Ramos (cell line): ENCODE measurements at regions not wholly inside any gene's neighbourhood (a gene's known extent, or its start where the extent isn't known, plus 50 kb on each side); places are given as distances from the start of the nearest gene placed in this dataset.

ENCODE experiments used
- in situ Hi-C: fragments of 300-500 bp; cut with MboI; formaldehyde crosslinking; loops from one replicate; pipeline ENCODE4 v1.14.3; 2022; ENCODE audit warnings: low sequenced_read_pairs; ENCODE audit not compliant: unreplicated experiment

- in situ Hi-C loops = no loop called here
These were observed 614.3 kb downstream of the ACTL7B start for GRCh38 chr9:108241384-108242073.

GRCh38 chr9:108239696-108240321 lies 616.0 kb downstream of the ACTL7B start:
- in situ Hi-C loops = no loop called here

DNA sequence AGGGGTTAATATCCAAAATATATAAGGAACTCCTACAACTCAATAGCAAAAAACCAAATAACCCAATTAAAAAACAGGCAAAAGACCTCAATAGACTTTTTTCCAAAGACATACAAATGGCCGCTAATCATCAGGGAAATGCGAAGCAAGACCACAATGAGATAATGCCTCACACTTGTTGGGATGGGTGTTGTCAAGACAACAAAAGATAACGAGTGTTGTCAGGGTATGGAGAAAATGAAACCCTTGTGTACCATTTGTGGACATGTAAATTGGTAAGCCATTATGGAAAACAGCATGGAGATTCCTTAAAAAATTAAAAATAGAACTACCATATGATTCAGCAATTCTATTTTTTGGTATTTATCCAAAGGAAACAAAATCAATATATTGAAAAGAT lies 620.2 kb downstream of the ACTL7B start:
- in situ Hi-C loops = no loop called here

- in situ Hi-C loops = no loop called here
These were observed 621.0 kb downstream of the ACTL7B start for GRCh38 chr9:108234811-108235210.

GRCh38 chr9:108225149-108225800 lies 630.5 kb downstream of the ACTL7B start:
- in situ Hi-C loops = no loop called here

DNA sequence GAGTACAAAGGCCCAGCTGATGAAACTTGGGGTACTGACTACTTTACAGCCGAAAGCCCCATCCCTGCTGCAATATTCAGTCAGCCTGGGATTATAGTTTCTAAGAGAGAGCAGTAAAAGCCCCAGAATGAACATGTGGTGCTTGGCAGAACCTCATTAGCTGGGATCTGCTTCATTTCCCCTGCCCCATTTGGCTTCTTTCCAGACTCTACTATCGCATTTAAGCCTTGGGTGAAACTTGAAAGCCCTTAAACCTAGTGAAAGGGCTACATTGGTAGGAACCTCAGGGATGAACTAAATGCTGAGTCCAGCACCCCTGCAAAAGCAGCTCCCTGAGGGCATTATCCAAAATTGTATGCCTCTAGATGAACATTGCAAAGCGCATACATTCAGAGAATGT lies 631.1 kb downstream of the ACTL7B start:
- in situ Hi-C loops = no loop called here

DNA sequence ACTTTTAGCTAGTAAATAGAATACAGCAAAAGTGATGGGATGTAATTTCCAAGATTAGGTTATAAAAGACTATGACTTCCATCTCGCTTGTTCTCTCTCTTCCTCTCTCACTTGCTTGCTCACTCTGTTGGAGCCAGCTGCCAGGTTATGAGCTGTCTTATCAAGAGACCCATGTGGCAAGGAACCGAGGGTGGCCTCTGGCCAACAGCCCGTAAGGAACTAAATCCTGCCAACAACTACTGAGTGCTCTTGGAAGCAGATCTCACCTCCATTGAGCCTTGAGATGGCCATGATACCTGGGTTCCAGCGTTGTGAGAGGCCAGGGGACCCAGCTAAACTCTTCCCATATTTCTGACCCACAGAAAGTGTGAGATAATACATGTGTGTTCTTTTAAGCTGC lies 636.1 kb downstream of the ACTL7B start:
- in situ Hi-C loops = no loop called here

- in situ Hi-C loops = no loop called here
These were observed 638.1 kb downstream of the ACTL7B start for GRCh38 chr9:108217431-108218349.

DNA sequence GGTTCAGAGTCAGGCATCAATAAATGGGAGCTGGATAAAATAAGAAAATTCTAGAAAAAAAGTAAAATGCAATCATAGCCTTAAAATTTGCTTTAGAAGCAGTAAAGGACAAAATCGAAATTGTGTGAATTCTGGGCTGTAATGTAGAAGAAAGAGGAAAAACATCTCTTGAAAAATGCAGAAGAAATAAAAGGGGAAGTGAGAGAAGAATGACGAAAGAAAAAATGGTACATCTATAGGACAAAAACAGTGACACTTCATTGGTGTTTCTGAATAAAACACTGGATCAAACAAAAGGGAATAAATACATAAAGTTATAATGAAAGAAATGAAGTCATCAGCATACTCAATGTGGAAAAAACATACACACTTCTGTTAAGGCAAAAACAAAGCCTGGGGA lies 642.3 kb downstream of the ACTL7B start:
- in situ Hi-C loops = no loop called here

- in situ Hi-C loops = no loop called here
These were observed 643.6 kb downstream of the ACTL7B start for GRCh38 chr9:108212184-108212583.

DNA sequence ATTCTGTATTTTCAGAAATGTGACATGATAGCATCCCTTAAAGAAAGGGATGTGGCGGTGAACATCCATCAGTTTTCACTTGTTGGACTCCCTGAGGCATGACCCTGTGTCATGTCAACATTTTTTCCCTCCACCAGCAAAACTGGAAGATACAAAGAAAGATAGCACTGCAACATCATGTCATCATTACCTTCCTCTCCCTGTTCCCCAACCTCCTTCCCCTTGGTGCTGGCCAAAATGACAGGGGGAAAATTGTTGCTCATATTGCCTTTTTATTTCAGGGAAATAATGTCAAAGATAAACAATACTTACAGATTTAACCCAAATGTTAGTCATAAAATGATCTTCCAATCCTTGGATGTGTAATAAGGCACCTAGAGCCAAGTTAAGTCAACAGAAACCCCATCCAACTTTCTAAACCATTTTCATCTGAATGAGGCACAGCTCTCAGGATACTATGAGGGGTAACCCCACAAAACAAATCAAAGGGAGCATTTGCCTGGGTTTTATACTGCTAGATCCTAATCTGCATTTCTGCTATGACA lies 644.3 kb downstream of the ACTL7B start:
- in situ Hi-C loops = no loop called here

DNA sequence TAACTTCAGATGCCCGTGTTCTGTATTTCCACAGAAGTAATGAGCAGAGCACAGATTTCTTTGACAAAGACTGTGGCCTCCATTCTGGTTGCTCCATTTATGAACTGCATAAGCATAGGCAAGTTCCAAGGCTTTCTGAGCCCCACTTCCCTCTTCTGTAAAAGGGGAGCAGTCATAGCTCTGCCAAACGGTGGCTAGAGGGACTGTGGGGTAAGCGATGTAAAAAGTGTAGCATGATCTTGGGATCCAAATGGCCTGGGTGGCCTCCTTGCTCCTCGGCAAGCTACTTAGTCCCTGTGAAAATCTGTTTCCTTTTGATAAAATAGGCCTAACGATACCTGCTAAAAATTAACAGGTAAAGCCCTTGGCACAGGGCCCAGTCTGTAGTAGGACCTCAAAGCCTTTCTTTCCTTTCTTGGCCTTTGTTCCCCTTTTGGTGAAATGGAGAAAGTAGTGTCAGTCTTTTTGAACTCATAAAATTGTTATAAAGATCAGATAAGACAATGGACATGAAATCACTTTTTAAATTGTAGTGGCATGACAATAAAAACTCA lies 646.6 kb downstream of the ACTL7B start:
- in situ Hi-C loops = no loop called here

GRCh38 chr9:108207561-108208165 lies 648.1 kb downstream of the ACTL7B start:
- in situ Hi-C loops = no loop called here

- in situ Hi-C loops = no loop called here
These were observed 650.5 kb downstream of the ACTL7B start for GRCh38 chr9:108205276-108205675.

DNA sequence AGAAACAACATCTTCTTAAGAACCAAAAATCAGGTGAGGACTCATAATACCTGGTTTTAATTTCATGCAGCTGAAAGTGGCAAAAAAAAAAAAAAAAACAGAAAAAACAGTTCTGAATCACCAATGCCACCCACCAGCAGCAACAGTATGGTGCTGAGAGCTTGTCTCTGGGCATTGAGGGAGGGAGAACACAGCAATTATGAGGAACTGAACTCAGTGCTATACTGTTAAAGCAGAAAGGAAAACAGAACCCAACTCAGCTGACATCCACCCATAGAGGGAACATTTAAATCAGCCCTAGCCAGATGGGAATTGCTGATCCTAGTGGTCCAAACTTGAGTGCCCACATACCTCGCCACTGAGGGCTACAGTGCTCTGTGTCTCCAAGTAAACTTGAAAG lies 657.9 kb downstream of the ACTL7B start:
- in situ Hi-C loops = no loop called here

DNA sequence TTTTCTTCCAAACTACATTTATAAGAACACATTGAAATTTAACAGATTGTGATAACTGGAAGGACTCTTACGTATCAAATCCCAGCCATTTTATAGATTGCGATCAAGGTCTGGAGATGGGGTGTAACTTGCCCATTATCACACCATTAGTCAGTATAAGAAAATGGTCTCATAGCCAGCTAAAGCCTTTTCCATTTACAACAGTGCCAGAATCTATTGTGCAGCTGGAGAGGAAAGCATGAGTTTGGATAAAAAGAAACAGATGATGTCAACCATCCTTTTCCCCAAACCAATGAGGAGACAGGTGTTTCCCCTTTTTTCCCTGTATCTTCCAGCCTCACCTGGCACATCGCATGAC lies 658.8 kb downstream of the ACTL7B start:
- in situ Hi-C loops = no loop called here

GRCh38 chr9:108196332-108197007 lies 659.3 kb downstream of the ACTL7B start:
- in situ Hi-C loops = no loop called here

DNA sequence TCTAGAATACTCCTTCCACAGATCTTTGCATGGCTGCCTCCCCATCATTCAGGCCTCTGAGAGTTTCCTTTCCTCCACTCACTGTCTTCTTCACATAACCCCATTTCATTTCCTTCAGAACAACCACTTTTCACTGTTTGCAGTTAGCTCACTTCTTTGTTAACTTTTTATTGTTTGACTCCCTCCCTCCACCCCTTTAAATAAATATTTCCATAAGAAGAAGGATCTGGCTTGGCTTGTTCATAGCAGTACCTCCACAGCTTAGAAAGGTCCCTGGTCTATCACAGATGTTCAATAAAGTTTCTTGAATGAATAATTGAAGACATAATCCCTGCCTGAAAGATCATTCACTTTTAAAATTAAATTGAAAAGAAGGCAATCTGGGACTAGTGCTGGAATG lies 661.6 kb downstream of the ACTL7B start:
- in situ Hi-C loops = no loop called here

DNA sequence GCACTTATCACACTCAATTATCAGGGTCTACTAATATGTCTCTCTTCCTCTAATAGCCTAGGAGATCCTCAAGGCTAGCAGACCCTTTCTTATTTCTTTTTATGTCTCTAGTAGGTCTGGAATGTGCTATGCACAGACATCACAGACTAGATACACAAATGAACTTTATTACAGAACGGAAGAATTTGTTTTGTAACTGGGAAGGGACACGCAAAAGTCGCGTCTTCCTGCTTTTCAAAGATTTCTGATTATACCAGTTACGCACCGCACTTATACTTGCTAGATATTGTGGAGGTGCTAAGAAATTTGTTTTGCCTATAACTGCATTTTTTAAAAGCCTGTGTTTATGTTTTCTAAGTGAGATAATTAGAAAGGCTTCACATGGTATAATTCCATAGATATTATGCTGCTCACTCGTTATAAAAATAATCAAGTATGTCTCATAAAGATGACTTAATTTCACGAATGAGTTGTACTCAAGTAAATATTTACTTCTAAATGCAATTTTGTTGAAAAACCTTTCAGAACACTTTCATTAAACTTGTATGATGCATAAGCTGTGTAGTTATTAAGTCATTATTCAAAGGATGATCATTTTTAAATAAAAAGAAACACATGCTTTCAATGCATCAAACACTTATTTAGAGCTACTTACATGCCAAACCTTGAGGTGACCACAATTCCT lies 662.6 kb downstream of the ACTL7B start:
- in situ Hi-C loops = no loop called here
